IMR-90 (cell line): ENCODE measurements at regions not wholly inside any gene's neighbourhood (a gene's known extent, or its start where the extent isn't known, plus 50 kb on each side); places are given as distances from the start of the nearest gene placed in this dataset.

Experiments used
- ATAC-seq: fragments of 200-7000 bp; cut with Tn5 transposase; 2 replicates; pipeline ENCODE4 v1.9.1; 2020; ENCODE audit warnings: low read depth, mild to moderate bottlenecking, moderate library complexity
- BruUV-seq: library from RNA; stranded (reverse); fragments of 400-500 nt; replicated peaks from 2 replicates; lab custom pipeline; 2021; lab: Mats Ljungman, UMichigan
- CTCF ChIA-PET: fragments of 300-600 bp; formaldehyde crosslinking; extraction: SDS; loops from one replicate; lab custom pipeline; 2021; ENCODE audit warnings: antibody characterized with exemption; lab: Yijun Ruan, JAX
- POLR2A ChIA-PET: fragments of 300-600 bp; sonication (Branson Sonifier 250); formaldehyde crosslinking; loops from one replicate; lab custom pipeline; 2022; ENCODE audit warnings: antibody characterized with exemption; ENCODE audit not compliant: unreplicated experiment; lab: Charles Lee
- DNase-seq: peaks from one replicate; pipeline ENCODE4 v3.0.0; 2013
- H2AFZ ChIP-seq: replicated peaks from 2 replicates; pipeline ENCODE3; 2013; ENCODE audit warnings: low read length, mild to moderate bottlenecking; ENCODE audit not compliant: poor library complexity
- H2AK5ac ChIP-seq: 2 replicates; pipeline ENCODE4 v1.6.1; 2013; ENCODE audit warnings: low read depth, low read length, inconsistent platforms
- H2AK9ac ChIP-seq: replicated peaks from 2 replicates; pipeline ENCODE3; 2013; ENCODE audit warnings: mild to moderate bottlenecking, low read depth, low read length, moderate library complexity; ENCODE audit not compliant: poor library complexity
- H2BK120ac ChIP-seq: 2 replicates; pipeline ENCODE4 v1.6.1; 2013; ENCODE audit warnings: low read depth, low read length, inconsistent platforms
- H2BK15ac ChIP-seq: 3 replicates; pipeline ENCODE4 v1.6.1; 2013; ENCODE audit warnings: low read depth, low read length, inconsistent platforms
- H2BK20ac ChIP-seq: 2 replicates; pipeline ENCODE4 v1.6.1; 2013; ENCODE audit warnings: low read depth, mild to moderate bottlenecking, inconsistent platforms, low read length, moderate library complexity
- H2BK5ac ChIP-seq: 2 replicates; pipeline ENCODE4 v1.6.1; 2013; ENCODE audit warnings: mild to moderate bottlenecking, low read depth, low read length, inconsistent platforms; ENCODE audit not compliant: poor library complexity, severe bottlenecking
- H3K14ac ChIP-seq: replicated peaks from 2 replicates; pipeline ENCODE4 v1.6.1; 2013; ENCODE audit warnings: low read depth, low read length, inconsistent platforms
- H3K18ac ChIP-seq: 2 replicates; pipeline ENCODE4 v1.6.1; 2013; ENCODE audit warnings: low read depth, low read length, control low read depth
- H3K23ac ChIP-seq: 2 replicates; pipeline ENCODE4 v1.6.1; 2013; ENCODE audit warnings: low read depth, low read length, inconsistent platforms
- H3K27ac ChIP-seq: 2 replicates; pipeline ENCODE4 v1.5.1; 2013; ENCODE audit warnings: mild to moderate bottlenecking, control low read depth, low read length; ENCODE audit not compliant: insufficient read depth
- H3K27me3 ChIP-seq: 2 replicates; pipeline ENCODE4 v1.6.1; 2013; ENCODE audit warnings: low read length; ENCODE audit not compliant: control insufficient read depth, insufficient read depth
- H3K36me3 ChIP-seq: 2 replicates; pipeline ENCODE4 v1.6.1; 2013; ENCODE audit warnings: low read length, mixed read lengths; ENCODE audit not compliant: control insufficient read depth, insufficient read depth
- H3K4ac ChIP-seq: 2 replicates; pipeline ENCODE4 v1.6.1; 2013; ENCODE audit warnings: low read depth, low read length, inconsistent platforms
- H3K4me1 ChIP-seq: 2 replicates; pipeline ENCODE4 v1.6.1; 2013; ENCODE audit warnings: low read length, mixed read lengths; ENCODE audit not compliant: control insufficient read depth, insufficient read depth
- H3K4me2 ChIP-seq: 2 replicates; pipeline ENCODE4 v1.6.1; 2013; ENCODE audit warnings: low read depth, mild to moderate bottlenecking, control low read depth, low read length, moderate library complexity
- H3K4me3 ChIP-seq: 2 replicates; pipeline ENCODE4 v1.5.1; 2013; ENCODE audit warnings: low read depth, mild to moderate bottlenecking, control low read depth, low read length, moderate library complexity; ENCODE audit not compliant: insufficient read depth
- H3K56ac ChIP-seq: 2 replicates; pipeline ENCODE4 v1.6.1; 2013; ENCODE audit warnings: low read length, inconsistent platforms; ENCODE audit not compliant: insufficient read depth; ENCODE audit errors: extremely low read depth
- H3K79me1 ChIP-seq, 2 experiments: 2 replicates each; pipeline ENCODE4 v1.6.1; 2013; ENCODE audit warnings: low read length in 2 of 2, inconsistent platforms in 1 of 2, low read depth in 1 of 2
- H3K9ac ChIP-seq: 2 replicates; pipeline ENCODE4 v1.6.1; 2013; ENCODE audit warnings: low read depth, low read length, control low read depth
- H3K9me1 ChIP-seq: 2 replicates; pipeline ENCODE4 v1.6.1; 2013; ENCODE audit warnings: low read length, inconsistent platforms; ENCODE audit not compliant: insufficient read depth
- H3K9me3 ChIP-seq: 2 replicates; pipeline ENCODE4 v1.6.1; 2013; ENCODE audit warnings: low read length; ENCODE audit not compliant: control insufficient read depth, insufficient read depth
- H4K20me1 ChIP-seq: 2 replicates; pipeline ENCODE4 v1.6.1; 2013; ENCODE audit warnings: low read length, inconsistent platforms; ENCODE audit not compliant: insufficient read depth
- H4K5ac ChIP-seq: 2 replicates; pipeline ENCODE4 v1.6.1; 2013; ENCODE audit warnings: mild to moderate bottlenecking, low read depth, low read length, control low read depth
- H4K8ac ChIP-seq, 2 experiments: 2 replicates each; pipeline ENCODE4 v1.6.1; 2013; ENCODE audit warnings: low read depth in 2 of 2, low read length in 2 of 2, control low read depth in 1 of 2, inconsistent platforms in 1 of 2
- H4K91ac ChIP-seq: 2 replicates; pipeline ENCODE4 v1.6.1; 2013; ENCODE audit warnings: low read depth, low read length, inconsistent platforms; ENCODE audit not compliant: insufficient read depth
- BHLHE40 ChIP-seq: fragments of 150-350 bp; IDR thresholded peaks from 2 replicates; pipeline ENCODE4 v1.6.1; 2016; ENCODE audit warnings: mild to moderate bottlenecking, low read depth, low read length
- CEBPB ChIP-seq: IDR thresholded peaks from 2 replicates; pipeline ENCODE4 v1.6.1; 2012; ENCODE audit warnings: low read depth, low read length, improper control_type of control experiment
- CHD1 ChIP-seq: IDR thresholded peaks from 2 replicates; pipeline ENCODE4 v1.6.1; 2012; ENCODE audit warnings: low read depth, low read length, improper control_type of control experiment
- CTCF ChIP-seq: conservative IDR thresholded peaks from 2 replicates; pipeline ENCODE4 v1.5.1; 2012; ENCODE audit warnings: mild to moderate bottlenecking, low read depth, low read length, improper control_type of control experiment
- FOS ChIP-seq: fragments of 150-350 bp; IDR thresholded peaks from 2 replicates; pipeline ENCODE4 v1.6.1; 2016; ENCODE audit warnings: low read depth, low read length
- MAZ ChIP-seq: IDR thresholded peaks from 2 replicates; pipeline ENCODE4 v1.6.1; 2012; ENCODE audit warnings: low read depth, mild to moderate bottlenecking, low read length, improper control_type of control experiment, moderate library complexity, borderline replicate concordance
- MXI1 ChIP-seq: IDR thresholded peaks from 2 replicates; pipeline ENCODE4 v1.6.1; 2012; ENCODE audit warnings: low read depth, mild to moderate bottlenecking, low read length, moderate library complexity, borderline replicate concordance
- NFE2L2 ChIP-seq: fragments of 150-350 bp; IDR thresholded peaks from 2 replicates; pipeline ENCODE4 v1.6.1; 2016; ENCODE audit warnings: low read depth, mild to moderate bottlenecking, low read length
- POLR2A ChIP-seq: IDR thresholded peaks from 2 replicates; pipeline ENCODE4 v1.6.1; 2012; ENCODE audit warnings: mild to moderate bottlenecking, low read depth, low read length
- RAD21 ChIP-seq: IDR thresholded peaks from 2 replicates; pipeline ENCODE4 v1.6.1; 2012; ENCODE audit warnings: low read length, improper control_type of control experiment
- RCOR1 ChIP-seq: IDR thresholded peaks from 2 replicates; pipeline ENCODE4 v1.6.1; 2012; ENCODE audit warnings: mild to moderate bottlenecking, low read length, improper control_type of control experiment; ENCODE audit not compliant: insufficient replicate concordance
- RFX5 ChIP-seq: IDR thresholded peaks from 2 replicates; pipeline ENCODE4 v1.8.0; 2012; ENCODE audit warnings: low read depth, mild to moderate bottlenecking, low read length, moderate library complexity
- SMC3 ChIP-seq: fragments of 150-350 bp; IDR thresholded peaks from 2 replicates; pipeline ENCODE4 v1.6.1; 2016; ENCODE audit warnings: low read depth, mild to moderate bottlenecking, antibody characterized with exemption, low read length, moderate library complexity
- USF2 ChIP-seq: fragments of 150-350 bp; IDR thresholded peaks from 2 replicates; pipeline ENCODE4 v1.6.1; 2017; ENCODE audit warnings: mild to moderate bottlenecking, antibody characterized with exemption, low read length, low read depth
- WGBS, 2 experiments: methylation state at CpG; one replicate each; pipeline versions ENCODE4 v1.1.5 to v1.1.7; 2013; ENCODE audit warnings: missing lambda C conversion rate in 2 of 2; ENCODE audit not compliant: insufficient read length in 1 of 2; ENCODE audit errors: extremely low coverage in 2 of 2; 5-methylcytosine and 5-hydroxymethylcytosine counted together
- dilution Hi-C: fragments of 300-500 bp; cut with HindIII; formaldehyde crosslinking; loops from one replicate; pipeline ENCODE4 v1.14.3; 2018; ENCODE audit warnings: low sequenced_read_pairs; ENCODE audit not compliant: unreplicated experiment
- in situ Hi-C: fragments of 300-500 bp; cut with MboI; formaldehyde crosslinking; loops from 3 replicates; pipeline ENCODE4 v1.14.3; 2019; ENCODE audit warnings: low sequenced_read_pairs, inconsistent platforms, mixed read lengths
- intact Hi-C: fragments of 100-400 bp; cut with micrococcal nuclease; formaldehyde crosslinking; loops from 2 replicates; pipeline ENCODE4 v1.10.0; 2022

- H2AFZ ChIP-seq: no peak overlapping the region
- no peak overlapping the region for H3K14ac ChIP-seq
- ATAC-seq: no peak
- no TSS peak for BruUV-seq
- DNase-seq: no peak
- WGBS, 2 experiments: no CpG with 5 or more reads among the region's 4 CpGs
- no peak overlapping the region for H3K56ac ChIP-seq
- intact Hi-C loops: no loop called here
- H4K20me1 ChIP-seq: no peaks in the 10 kb centered on the region
- no peak overlapping the region for H3K23ac ChIP-seq
- CTCF ChIA-PET: no interaction called here
- H3K4ac ChIP-seq: no peak overlapping the region
- H2BK20ac ChIP-seq: no peak overlapping the region
- POLR2A ChIA-PET: no interaction called here
- H3K4me1 ChIP-seq: peaks cover 7% of the 10 kb centered on the region
- H3K27me3 ChIP-seq: 0 out of 2 replicates have a peak, but pooled peaks cover 2% of the 10 kb centered on the region
- H4K91ac ChIP-seq: no peak overlapping the region
- no peak overlapping the region for H3K18ac ChIP-seq
- H3K79me1 ChIP-seq: no peaks in the 10 kb centered on the region
- H2AK9ac ChIP-seq: no peak overlapping the region
- no peak overlapping the region for H3K4me2 ChIP-seq
- H4K5ac ChIP-seq: no peak overlapping the region
- H3K9me1 ChIP-seq: peaks cover 10% of the 10 kb centered on the region; the same call in 1 of the 2 replicates
- H2BK5ac ChIP-seq: no peak overlapping the region
- H3K36me3 ChIP-seq: no peaks in the 10 kb centered on the region
- H2AK5ac ChIP-seq: no peak overlapping the region
- TF ChIP-seq POLR2A (no peak), USF2 (no peak), CEBPB (no peak), CTCF (no peak), RCOR1 (no peak), FOS (no peak), MXI1 (no peak), NFE2L2 (no peak), RAD21 (no peak), MAZ (no peak), CHD1 (no peak), SMC3 (no peak), BHLHE40 (no peak), RFX5 (no peak)
- no peaks in the 10 kb centered on the region for H3K9me3 ChIP-seq
- H3K4me3 ChIP-seq: no peak overlapping the region
- in situ Hi-C loops: no loop called here
- dilution Hi-C loops: no loop called here
- H4K8ac ChIP-seq: no peak overlapping the region
- H3K9ac ChIP-seq: no peak overlapping the region
- no peak overlapping the region for H3K27ac ChIP-seq
- no peak overlapping the region for H2BK120ac ChIP-seq
- no peak overlapping the region for H2BK15ac ChIP-seq
Observed at GRCh38 chr3:107989661-107990060, 101.2 kb downstream of the CD47 start.
